Memory B cell (primary cell): ENCODE measurements at regions not wholly inside any gene's neighbourhood (a gene's known extent, or its start where the extent isn't known, plus 50 kb on each side); places are given as distances from the start of the nearest gene placed in this dataset.

Source experiments
- ATAC-seq: fragments of 150-1000 bp; cut with Tn5 transposase; 2 replicates; pipeline ENCODE4 v1.10.0; 2021; ENCODE audit warnings: low read depth, mild to moderate bottlenecking, moderate library complexity
- DNase-seq, 2 donors: peaks; one replicate each; pipeline ENCODE4 v3.0.0; 2022; ENCODE audit warnings: low spot score in 2 of 2
- H3K27ac Mint-ChIP-seq: one replicate; pipeline ENCODE4 v1.8.0; 2022; ENCODE audit warnings: mild to moderate bottlenecking, moderate library complexity, mixed read lengths
- H3K27me3 Mint-ChIP-seq: one replicate; pipeline ENCODE4 v1.8.0; 2022; ENCODE audit warnings: mixed read lengths
- H3K36me3 Mint-ChIP-seq: one replicate; pipeline ENCODE4 v1.8.0; 2022; ENCODE audit warnings: mild to moderate bottlenecking, mixed read lengths
- H3K4me1 Mint-ChIP-seq: one replicate; pipeline ENCODE4 v1.8.0; 2022; ENCODE audit warnings: mixed read lengths
- H3K4me3 Mint-ChIP-seq: one replicate; pipeline ENCODE4 v1.8.0; 2022; ENCODE audit warnings: mild to moderate bottlenecking, moderate library complexity, mixed read lengths
- H3K9me3 Mint-ChIP-seq: one replicate; pipeline ENCODE4 v1.8.0; 2022; ENCODE audit warnings: mixed read lengths

- DNase-seq, result no peak
- H3K27me3 Mint-ChIP-seq, result no peaks in the 10 kb centered on the region
- no peaks in the 10 kb centered on the region for H3K36me3 Mint-ChIP-seq
- no peak overlapping the region for H3K27ac Mint-ChIP-seq
- no peak for ATAC-seq
- H3K9me3 Mint-ChIP-seq, result no peaks in the 10 kb centered on the region
- H3K4me1 Mint-ChIP-seq, result no peaks in the 10 kb centered on the region
- no peak overlapping the region for H3K4me3 Mint-ChIP-seq
Observed at GRCh38 chr3:167958141-167958540, 137.6 kb downstream of the GOLIM4 start.

- Mint-ChIP-seq H3K4me1 (no peaks in the 10 kb centered on the region), H3K27me3 (no peaks in the 10 kb centered on the region), H3K4me3 (no peak overlapping the region), H3K9me3 (peaks cover 3% of the 10 kb centered on the region), H3K27ac (no peak overlapping the region), H3K36me3 (no peaks in the 10 kb centered on the region)
- DNase-seq (no peak), ATAC-seq (no peak)
Observed at GRCh38 chr3:167952969-167953368, 142.8 kb downstream of the GOLIM4 start.

- Mint-ChIP-seq H3K4me1 (no peaks in the 10 kb centered on the region), H3K36me3 (no peaks in the 10 kb centered on the region), H3K4me3 (no peak overlapping the region), H3K27ac (no peak overlapping the region), H3K9me3 (peaks cover 4% of the 10 kb centered on the region), H3K27me3 (no peaks in the 10 kb centered on the region)
- no peak for ATAC-seq
- DNase-seq, result no peak
Observed at GRCh38 chr3:167950212-167950611, 145.5 kb downstream of the GOLIM4 start.

DNA sequence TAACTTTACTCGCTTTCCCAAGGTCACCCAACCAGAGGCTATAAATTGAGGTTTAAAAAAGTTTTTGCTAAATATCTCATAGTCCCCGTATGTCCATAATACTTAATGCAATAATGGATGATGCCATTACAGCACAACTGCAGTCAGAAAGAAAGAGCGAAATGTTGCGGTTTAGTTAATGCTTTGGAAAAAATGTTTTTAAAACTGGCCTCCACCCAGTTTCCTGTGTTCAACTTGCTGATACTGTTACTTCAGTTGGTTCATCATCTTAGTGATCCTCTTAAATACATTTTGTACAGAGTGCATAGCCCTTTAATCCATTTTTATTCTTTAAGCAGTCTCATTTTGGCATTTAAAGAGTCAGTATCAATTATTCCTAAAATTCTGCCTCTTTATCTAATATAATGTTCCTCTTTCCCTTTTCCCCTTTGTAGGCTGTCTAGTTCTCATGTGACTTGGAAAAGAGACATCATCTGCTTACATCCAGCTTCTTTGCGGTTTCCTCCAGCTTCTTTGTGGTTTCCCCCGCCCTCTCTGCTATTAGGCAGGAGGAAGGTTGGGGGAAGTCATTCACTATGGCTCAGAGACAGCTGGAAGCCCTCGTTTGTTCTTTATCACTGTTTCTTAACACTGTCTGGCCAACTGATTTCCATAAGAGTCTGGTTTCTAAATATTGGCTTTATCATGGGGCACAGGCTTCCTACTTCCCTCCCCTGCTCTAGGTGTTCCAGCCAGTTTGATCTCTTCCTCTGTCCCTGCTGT is 154.3 kb downstream of the GOLIM4 start:
- Mint-ChIP-seq H3K9me3 (no peaks in the 10 kb centered on the region), H3K4me3 (no peak overlapping the region), H3K4me1 (no peaks in the 10 kb centered on the region), H3K27ac (no peak overlapping the region), H3K27me3 (peaks cover 8% of the 10 kb centered on the region), H3K36me3 (no peaks in the 10 kb centered on the region)
- ATAC-seq (no peak), DNase-seq (no peak)

DNA sequence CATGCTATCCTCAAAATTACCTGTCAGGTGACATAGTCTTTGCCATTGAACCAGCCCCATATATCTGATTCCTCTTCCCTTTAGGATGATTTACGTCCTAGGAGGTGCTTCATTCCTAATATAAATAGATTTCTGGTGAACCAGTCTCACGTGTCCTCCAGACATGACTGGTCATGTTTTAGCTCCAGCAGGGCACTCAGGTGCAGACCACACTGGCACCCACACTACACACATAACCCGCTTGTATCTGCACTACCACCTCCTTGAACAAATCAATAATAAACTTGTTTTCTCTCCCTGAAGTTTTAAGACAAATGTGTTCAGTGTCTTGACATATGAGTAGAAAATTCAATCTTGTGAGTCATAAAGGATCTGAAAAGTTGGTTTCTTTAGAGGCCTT is 155.5 kb downstream of the GOLIM4 start:
- H3K27me3 Mint-ChIP-seq, result peaks cover 8% of the 10 kb centered on the region
- no peak overlapping the region for H3K4me3 Mint-ChIP-seq
- H3K9me3 Mint-ChIP-seq, result no peaks in the 10 kb centered on the region
- DNase-seq (no peak), ATAC-seq (no peak)
- H3K36me3 Mint-ChIP-seq, result no peaks in the 10 kb centered on the region
- no peak overlapping the region for H3K27ac Mint-ChIP-seq
- no peaks in the 10 kb centered on the region for H3K4me1 Mint-ChIP-seq

GRCh38 chr3:167938516-167938915 is 157.2 kb downstream of the GOLIM4 start:
- H3K4me1 Mint-ChIP-seq, result no peaks in the 10 kb centered on the region
- H3K27me3 Mint-ChIP-seq, result peaks cover 10% of the 10 kb centered on the region
- H3K36me3 Mint-ChIP-seq, result no peaks in the 10 kb centered on the region
- ATAC-seq (no peak), DNase-seq (no peak)
- H3K27ac Mint-ChIP-seq, result no peak overlapping the region
- H3K4me3 Mint-ChIP-seq, result no peak overlapping the region
- H3K9me3 Mint-ChIP-seq, result no peaks in the 10 kb centered on the region

DNA sequence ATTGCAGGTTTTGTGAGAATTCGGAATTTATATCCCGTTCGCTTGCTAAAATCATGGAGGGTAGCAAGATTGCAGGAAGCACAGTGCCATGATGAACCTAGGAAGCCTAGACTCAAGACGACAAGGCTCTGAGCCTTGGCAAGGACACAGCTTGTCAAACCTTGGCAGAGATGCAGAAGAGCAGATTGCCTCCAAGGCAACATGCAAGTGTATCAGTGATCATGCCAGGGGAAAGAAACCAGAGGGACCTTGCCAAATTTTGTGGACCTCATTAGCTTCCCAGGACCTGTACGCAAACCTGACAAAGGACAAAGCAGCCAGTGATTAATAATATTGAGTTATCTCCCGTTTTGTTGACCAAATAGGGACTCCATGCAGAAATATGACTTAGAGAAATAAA is 159.7 kb downstream of the GOLIM4 start:
- no peak overlapping the region for H3K4me3 Mint-ChIP-seq
- ATAC-seq, result no peak

DNA sequence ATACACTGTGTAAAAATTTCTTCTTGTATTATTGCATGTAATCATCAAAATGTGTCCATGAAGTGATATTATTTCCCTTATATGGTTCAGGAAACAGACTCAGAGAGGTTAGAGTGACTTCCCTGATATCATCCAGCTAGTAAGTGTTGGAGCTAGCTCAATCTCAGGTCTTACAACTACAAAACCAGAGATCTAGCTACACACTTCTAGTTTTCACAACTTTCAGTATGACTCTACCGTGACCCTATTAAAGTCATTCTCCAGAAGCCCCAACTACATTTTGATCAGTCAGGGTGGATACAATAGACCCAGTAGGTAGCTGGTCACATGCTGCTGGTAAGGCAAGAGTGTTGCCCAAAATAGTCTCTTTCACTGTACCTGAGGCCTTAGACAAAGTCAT is 165.3 kb downstream of the GOLIM4 start:
- DNase-seq (no peak), ATAC-seq (no peak)
- Mint-ChIP-seq H3K4me1 (no peaks in the 10 kb centered on the region), H3K27ac (no peak overlapping the region), H3K4me3 (no peak overlapping the region), H3K9me3 (no peaks in the 10 kb centered on the region), H3K27me3 (peaks cover 3% of the 10 kb centered on the region), H3K36me3 (no peaks in the 10 kb centered on the region)

More for the DNA sequence above, 159.7 kb downstream of the GOLIM4 start:
- no peaks in the 10 kb centered on the region for H3K9me3 Mint-ChIP-seq
- H3K27me3 Mint-ChIP-seq, result peaks cover 6% of the 10 kb centered on the region
- no peak for DNase-seq
- H3K36me3 Mint-ChIP-seq, result no peaks in the 10 kb centered on the region
- no peaks in the 10 kb centered on the region for H3K4me1 Mint-ChIP-seq
- H3K27ac Mint-ChIP-seq, result no peak overlapping the region

DNA sequence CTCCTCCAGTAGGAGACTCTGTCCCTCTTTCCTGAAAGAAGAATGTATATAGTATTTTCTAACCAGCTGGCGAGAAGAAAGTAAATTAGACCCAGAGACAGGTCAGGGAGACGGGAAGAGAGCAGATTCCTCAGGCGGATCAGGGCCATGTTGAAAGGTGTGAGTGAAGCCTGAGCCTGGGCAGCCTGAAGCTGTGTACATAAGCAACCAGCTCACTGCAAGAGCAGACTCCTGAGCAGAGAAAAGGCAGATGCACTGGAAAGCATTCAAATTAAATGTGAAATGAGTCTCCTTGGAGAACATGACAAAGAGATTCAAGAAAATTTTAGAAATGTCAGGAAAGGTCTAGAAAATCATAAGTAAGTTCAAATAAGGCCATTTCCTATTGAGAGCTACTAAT is 165.8 kb downstream of the GOLIM4 start:
- Mint-ChIP-seq H3K27me3 (peaks cover 4% of the 10 kb centered on the region), H3K4me1 (no peaks in the 10 kb centered on the region), H3K4me3 (no peak overlapping the region), H3K36me3 (no peaks in the 10 kb centered on the region), H3K9me3 (no peaks in the 10 kb centered on the region), H3K27ac (no peak overlapping the region)
- DNase-seq (no peak), ATAC-seq (no peak)

DNA sequence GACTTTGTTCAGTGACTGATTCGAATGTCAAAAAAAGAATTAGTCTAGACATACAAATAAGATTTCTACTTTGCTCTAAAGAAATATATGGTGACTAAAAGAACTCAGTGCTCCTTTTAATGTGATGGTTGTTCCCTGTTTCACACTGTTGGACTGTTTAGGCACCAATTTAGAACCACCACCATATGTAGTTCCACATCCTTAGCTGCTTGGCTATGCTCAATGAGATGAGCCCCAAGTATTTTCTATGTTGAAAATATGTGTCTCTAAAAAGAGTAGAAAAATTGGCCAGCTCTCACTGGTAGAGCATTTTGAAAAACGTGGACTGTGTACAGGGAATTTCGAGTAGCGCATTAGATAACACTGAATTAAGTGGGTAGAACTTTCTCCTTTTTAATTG is 167.3 kb downstream of the GOLIM4 start:
- Mint-ChIP-seq H3K36me3 (no peaks in the 10 kb centered on the region), H3K4me1 (no peaks in the 10 kb centered on the region), H3K4me3 (no peak overlapping the region), H3K9me3 (no peaks in the 10 kb centered on the region), H3K27me3 (peaks cover 1% of the 10 kb centered on the region), H3K27ac (no peak overlapping the region)
- ATAC-seq (no peak), DNase-seq (no peak)

DNA sequence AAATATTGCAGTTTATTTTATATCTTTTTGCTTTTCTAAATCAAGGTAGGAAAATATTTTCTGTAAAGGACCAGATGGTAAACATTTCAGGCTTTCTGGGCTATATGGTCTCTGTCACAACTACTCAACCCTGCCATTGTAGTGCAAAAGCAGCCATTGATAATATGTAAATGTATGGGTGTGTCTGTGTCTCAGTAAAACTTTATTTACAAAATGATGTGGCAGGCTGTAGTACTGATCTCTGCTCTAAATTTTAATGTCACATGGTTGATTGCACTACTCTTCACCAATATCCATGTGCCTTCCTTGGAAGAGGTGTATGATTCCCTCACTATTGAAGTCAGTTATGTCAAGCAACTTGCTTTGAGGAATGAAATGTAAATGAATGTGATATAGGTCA is 175.0 kb downstream of the GOLIM4 start:
- no peaks in the 10 kb centered on the region for H3K36me3 Mint-ChIP-seq
- peaks cover 3% of the 10 kb centered on the region for H3K27me3 Mint-ChIP-seq
- H3K4me1 Mint-ChIP-seq, result no peaks in the 10 kb centered on the region
- no peak overlapping the region for H3K27ac Mint-ChIP-seq
- ATAC-seq (no peak), DNase-seq (no peak)
- no peak overlapping the region for H3K4me3 Mint-ChIP-seq
- no peaks in the 10 kb centered on the region for H3K9me3 Mint-ChIP-seq

- no peak for DNase-seq
- H3K4me3 Mint-ChIP-seq, result no peak overlapping the region
- no peaks in the 10 kb centered on the region for H3K4me1 Mint-ChIP-seq
- no peaks in the 10 kb centered on the region for H3K9me3 Mint-ChIP-seq
- ATAC-seq, result no peak
- no peaks in the 10 kb centered on the region for H3K36me3 Mint-ChIP-seq
- H3K27ac Mint-ChIP-seq, result no peak overlapping the region
- H3K27me3 Mint-ChIP-seq, result peaks cover 2% of the 10 kb centered on the region
Observed at GRCh38 chr3:167919590-167919989, 176.1 kb downstream of the GOLIM4 start.

- Mint-ChIP-seq H3K4me3 (no peak overlapping the region), H3K36me3 (no peaks in the 10 kb centered on the region), H3K4me1 (no peaks in the 10 kb centered on the region), H3K27ac (no peak overlapping the region), H3K9me3 (no peaks in the 10 kb centered on the region), H3K27me3 (peaks cover 2% of the 10 kb centered on the region)
- DNase-seq, result no peak
- no peak for ATAC-seq
Observed at GRCh38 chr3:167918686-167919085, 177.0 kb downstream of the GOLIM4 start.

DNA sequence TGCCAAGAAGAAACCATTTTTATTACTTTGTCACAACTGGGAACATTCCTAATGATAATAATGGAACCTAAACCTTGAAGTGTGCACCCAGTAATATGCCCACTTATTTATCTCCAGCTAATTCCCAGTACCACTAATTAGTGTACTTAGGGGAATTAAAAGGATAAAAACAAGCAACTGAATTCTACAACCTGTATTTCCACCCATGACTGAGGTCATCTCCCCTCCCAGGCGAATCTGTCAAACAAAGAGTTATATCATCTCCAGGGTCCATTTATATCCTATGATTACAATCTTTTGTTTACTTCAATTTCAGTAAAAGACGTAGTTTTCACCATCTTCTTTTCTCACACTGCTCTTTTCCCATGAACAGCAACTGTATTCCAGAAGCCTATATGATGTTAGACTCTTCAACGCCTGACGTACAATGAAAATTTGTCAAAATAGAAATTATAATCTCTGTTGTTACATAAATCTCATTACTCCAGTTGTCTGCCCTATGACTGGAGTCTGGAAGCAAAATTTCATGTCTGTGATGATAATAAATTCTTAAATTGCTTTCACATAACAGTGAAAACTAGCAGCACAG is 177.6 kb downstream of the GOLIM4 start:
- Mint-ChIP-seq H3K9me3 (no peaks in the 10 kb centered on the region), H3K4me3 (no peak overlapping the region), H3K27ac (no peak overlapping the region), H3K27me3 (peaks cover 2% of the 10 kb centered on the region), H3K4me1 (no peaks in the 10 kb centered on the region), H3K36me3 (no peaks in the 10 kb centered on the region)
- DNase-seq (no peak), ATAC-seq (no peak)

GRCh38 chr3:167913219-167913835 is 177.8 kb downstream of the SERPINI1 start:
- DNase-seq, result no peak
- Mint-ChIP-seq H3K36me3 (no peaks in the 10 kb centered on the region), H3K27ac (no peak overlapping the region), H3K27me3 (peaks cover 13% of the 10 kb centered on the region), H3K4me1 (no peaks in the 10 kb centered on the region), H3K4me3 (no peak overlapping the region), H3K9me3 (no peaks in the 10 kb centered on the region)
- no peak for ATAC-seq
